Mesothelial cell of epicardium (in vitro differentiated cells): ENCODE measurements at regions not wholly inside any gene's neighbourhood (a gene's known extent, or its start where the extent isn't known, plus 50 kb on each side); places are given as distances from the start of the nearest gene placed in this dataset.

ENCODE experiments used
- DNase-seq, 2 experiments: peaks; one replicate each; pipeline ENCODE4 v3.0.0; 2021; ENCODE audit warnings: low spot score in 2 of 2; ENCODE audit not compliant: unreplicated experiment in 2 of 2
- H3K27ac Mint-ChIP-seq: 2 replicates; pipeline ENCODE4 v1.8.0; 2021; ENCODE audit warnings: mixed read lengths
- H3K27me3 Mint-ChIP-seq: 2 replicates; pipeline ENCODE4 v1.8.0; 2021; ENCODE audit warnings: low read depth, mixed read lengths
- H3K36me3 Mint-ChIP-seq: 2 replicates; pipeline ENCODE4 v1.8.0; 2021; ENCODE audit warnings: mixed read lengths
- H3K4me1 Mint-ChIP-seq: 2 replicates; pipeline ENCODE4 v1.8.0; 2021; ENCODE audit warnings: mixed read lengths
- H3K4me3 Mint-ChIP-seq: 2 replicates; pipeline ENCODE4 v1.8.0; 2021; ENCODE audit warnings: mild to moderate bottlenecking, moderate library complexity, mixed read lengths
- H3K9me3 Mint-ChIP-seq: 2 replicates; pipeline ENCODE4 v1.8.0; 2021; ENCODE audit warnings: mixed read lengths
- CTCF ChIP-seq: fragments of 200-600 bp; sonication (generic); IDR thresholded peaks from one replicate; pipeline ENCODE4 v1.5.0; 2021; ENCODE audit warnings: antibody characterized with exemption; ENCODE audit not compliant: unreplicated experiment

DNA sequence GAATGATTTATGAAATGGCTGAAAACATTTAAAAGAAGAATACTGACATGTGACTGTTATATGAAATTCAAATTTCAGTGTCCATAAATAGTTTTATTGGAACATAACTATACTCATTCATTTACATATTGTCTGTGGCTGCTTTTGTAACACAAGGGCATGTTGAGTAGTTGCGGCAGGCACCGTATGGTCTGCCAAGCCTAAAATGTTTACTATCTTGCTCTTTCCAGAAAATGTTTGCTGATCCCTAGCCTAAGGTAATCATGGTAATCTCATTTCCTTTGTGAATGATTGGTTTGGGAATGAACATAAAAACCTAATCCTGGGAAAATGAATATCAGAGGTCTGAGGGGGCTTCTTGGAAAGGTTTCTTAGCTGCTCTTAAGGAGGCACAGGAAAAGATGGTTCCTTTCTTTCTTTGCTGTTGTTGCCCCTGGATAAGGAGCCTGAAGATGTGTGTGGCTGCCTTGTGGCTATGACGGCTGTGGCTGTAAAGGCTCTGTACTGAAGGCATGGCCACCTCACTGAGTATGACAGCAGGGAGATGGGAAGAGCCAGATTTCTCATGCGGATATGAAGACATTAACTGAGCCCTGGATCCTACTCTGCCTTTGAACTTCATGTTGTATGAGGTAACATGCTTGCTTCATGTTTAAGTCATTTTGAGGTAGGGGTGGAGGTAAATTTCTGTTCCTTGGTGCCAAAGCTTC lies 419.4 kb upstream of the CLINT1 start:
- no peak for TF ChIP-seq CTCF
- H3K27ac Mint-ChIP-seq: no peak overlapping the region
- H3K4me3 Mint-ChIP-seq: no peak overlapping the region
- no peaks in the 10 kb centered on the region for H3K4me1 Mint-ChIP-seq
- DNase-seq: no peak
- H3K27me3 Mint-ChIP-seq: peaks cover 32% of the 10 kb centered on the region
- peaks cover 7% of the 10 kb centered on the region for H3K9me3 Mint-ChIP-seq
- no peaks in the 10 kb centered on the region for H3K36me3 Mint-ChIP-seq

DNA sequence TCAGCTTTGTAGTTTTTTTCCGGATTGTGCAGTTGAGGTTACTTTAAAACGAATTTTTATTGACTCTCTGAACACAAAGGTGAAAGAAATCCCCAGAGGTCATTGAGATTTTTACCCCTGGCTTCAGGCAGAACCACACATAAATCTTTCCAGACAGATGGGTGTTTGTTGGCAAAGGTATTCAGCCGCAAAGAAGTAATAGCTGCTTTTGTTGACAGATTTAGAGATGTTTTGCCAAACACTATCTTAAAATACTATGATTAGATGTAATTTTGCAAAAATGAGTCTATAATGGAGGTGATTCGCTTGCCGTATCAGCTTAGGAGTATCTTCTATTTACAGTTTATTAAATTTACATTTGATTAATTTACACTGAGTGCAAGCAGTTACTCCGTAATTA lies 418.3 kb upstream of the CLINT1 start:
- peaks cover 34% of the 10 kb centered on the region for H3K27me3 Mint-ChIP-seq
- no peak overlapping the region for H3K4me3 Mint-ChIP-seq
- H3K9me3 Mint-ChIP-seq: peaks cover 7% of the 10 kb centered on the region
- H3K36me3 Mint-ChIP-seq: no peaks in the 10 kb centered on the region
- no peak overlapping the region for H3K27ac Mint-ChIP-seq
- DNase-seq: no peak
- peaks cover 8% of the 10 kb centered on the region for H3K4me1 Mint-ChIP-seq
- TF ChIP-seq CTCF: no peak

DNA sequence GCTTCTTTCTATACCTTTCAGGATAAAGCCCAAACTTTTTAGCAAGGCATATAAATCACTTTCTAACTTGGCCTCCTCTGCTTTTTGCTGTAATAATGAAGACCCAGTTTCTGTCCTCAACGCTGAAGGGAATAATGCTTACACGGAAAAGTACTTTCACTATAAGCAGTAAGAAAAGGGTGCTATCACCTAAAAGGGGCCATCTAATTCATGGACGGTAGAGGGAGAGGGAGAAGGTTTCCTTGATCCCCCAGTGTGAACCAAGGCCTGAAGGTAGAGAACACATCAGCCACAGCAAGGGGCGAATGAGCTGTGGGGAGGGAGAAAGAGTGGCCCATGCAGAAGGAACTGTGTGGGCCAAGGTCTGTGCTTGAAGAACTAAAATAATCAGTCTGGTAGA lies 417.7 kb upstream of the CLINT1 start:
- H3K4me1 Mint-ChIP-seq: peaks cover 13% of the 10 kb centered on the region
- no peak overlapping the region for H3K27ac Mint-ChIP-seq
- peaks cover 7% of the 10 kb centered on the region for H3K9me3 Mint-ChIP-seq
- H3K27me3 Mint-ChIP-seq: peaks cover 34% of the 10 kb centered on the region
- H3K36me3 Mint-ChIP-seq: no peaks in the 10 kb centered on the region
- DNase-seq: no peak
- no peak overlapping the region for H3K4me3 Mint-ChIP-seq
- no peak for TF ChIP-seq CTCF

- Mint-ChIP-seq H3K36me3 (no peaks in the 10 kb centered on the region), H3K4me3 (no peak overlapping the region), H3K4me1 (peaks cover 21% of the 10 kb centered on the region), H3K27me3 (peaks cover 34% of the 10 kb centered on the region), H3K9me3 (no peaks in the 10 kb centered on the region), H3K27ac (no peak overlapping the region)
- no peak for TF ChIP-seq CTCF
- DNase-seq: no peak
Observed at GRCh38 chr5:158275511-158275910, 416.6 kb upstream of the CLINT1 start.

DNA sequence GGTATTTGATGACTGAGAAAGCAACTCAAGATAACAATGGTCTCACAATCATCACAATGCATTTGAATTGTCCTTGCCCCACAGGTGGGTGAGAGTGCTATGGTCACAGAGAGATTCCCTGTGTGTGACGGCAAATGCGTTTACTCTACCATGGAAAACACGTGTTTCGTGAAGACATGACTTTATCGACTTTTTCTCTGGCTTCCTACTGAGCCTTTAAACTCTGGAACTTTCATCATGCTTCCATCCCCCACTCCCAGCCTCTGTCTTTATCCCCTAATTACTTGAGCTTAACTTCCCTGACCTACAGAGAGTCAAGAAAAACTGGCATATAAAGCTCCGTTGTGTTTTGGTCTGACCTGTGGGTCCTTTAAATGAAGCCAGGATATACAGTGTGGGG lies 414.1 kb upstream of the CLINT1 start:
- no peak overlapping the region for H3K27ac Mint-ChIP-seq
- no peaks in the 10 kb centered on the region for H3K9me3 Mint-ChIP-seq
- DNase-seq: no peak
- peaks cover 21% of the 10 kb centered on the region for H3K4me1 Mint-ChIP-seq
- no peak overlapping the region for H3K4me3 Mint-ChIP-seq
- no peak for TF ChIP-seq CTCF
- no peaks in the 10 kb centered on the region for H3K36me3 Mint-ChIP-seq
- peaks cover 27% of the 10 kb centered on the region for H3K27me3 Mint-ChIP-seq

GRCh38 chr5:158272409-158272808 lies 413.5 kb upstream of the CLINT1 start:
- no peak overlapping the region for H3K4me3 Mint-ChIP-seq
- no peak for TF ChIP-seq CTCF
- peaks cover 21% of the 10 kb centered on the region for H3K4me1 Mint-ChIP-seq
- peaks cover 27% of the 10 kb centered on the region for H3K27me3 Mint-ChIP-seq
- DNase-seq: no peak
- no peak overlapping the region for H3K27ac Mint-ChIP-seq
- no peaks in the 10 kb centered on the region for H3K9me3 Mint-ChIP-seq
- no peaks in the 10 kb centered on the region for H3K36me3 Mint-ChIP-seq
